Liver (tissue), 8 donors: ENCODE measurements at regions not wholly inside any gene's neighbourhood (a gene's known extent, or its start where the extent isn't known, plus 50 kb on each side); places are given as distances from the start of the nearest gene placed in this dataset.

Experiments used
- DNase-seq: peaks from one replicate; pipeline ENCODE4 v3.0.0-alpha.2; 2017; ENCODE audit warnings: low spot score
- H3K27ac ChIP-seq, 2 donors: one replicate each; pipeline ENCODE4 v1.7.0; 2013; ENCODE audit warnings: inconsistent platforms in 2 of 2, low read length in 2 of 2, control low read depth in 1 of 2, low read depth in 1 of 2, mild to moderate bottlenecking in 1 of 2
- H3K27me3 ChIP-seq, 4 donors: one replicate each; pipeline versions ENCODE4 v1.6.1 to v1.7.0; 2013; ENCODE audit warnings: low read length in 3 of 4, inconsistent platforms in 1 of 4, mild to moderate bottlenecking in 1 of 4, moderate library complexity in 1 of 4; ENCODE audit not compliant: control insufficient read depth in 4 of 4, insufficient read depth in 4 of 4
- H3K36me3 ChIP-seq, 4 donors: one replicate each; pipeline versions ENCODE4 v1.6.1 to v1.7.0; 2013; ENCODE audit warnings: low read length in 3 of 4, mild to moderate bottlenecking in 3 of 4, low read depth in 1 of 4, moderate library complexity in 1 of 4; ENCODE audit not compliant: control insufficient read depth in 4 of 4, insufficient read depth in 3 of 4
- H3K4me1 ChIP-seq, 4 donors: one replicate each; pipeline versions ENCODE4 v1.6.1 to v1.7.0; 2013; ENCODE audit warnings: low read length in 3 of 4, mild to moderate bottlenecking in 3 of 4, moderate library complexity in 1 of 4; ENCODE audit not compliant: control insufficient read depth in 4 of 4, insufficient read depth in 4 of 4
- H3K4me3 ChIP-seq, 3 donors: one replicate each; pipeline versions ENCODE4 v1.6.1 to v1.7.0; 2013; ENCODE audit warnings: low read length in 3 of 3, control low read depth in 1 of 3, low read depth in 1 of 3, mild to moderate bottlenecking in 1 of 3
- H3K9ac ChIP-seq, 2 donors: one replicate each; pipeline ENCODE4 v1.7.0; 2013; ENCODE audit warnings: low read length in 2 of 2, mild to moderate bottlenecking in 2 of 2, moderate library complexity in 2 of 2, control low read depth in 1 of 2, low read depth in 1 of 2
- H3K9me3 ChIP-seq, 4 donors: one replicate each; pipeline versions ENCODE4 v1.6.1 to v1.7.0; 2013; ENCODE audit warnings: low read length in 3 of 4; ENCODE audit not compliant: control insufficient read depth in 4 of 4
- ATF3 ChIP-seq: IDR thresholded peaks from 2 replicates; pipeline ENCODE4 v1.6.1; 2016; ENCODE audit warnings: antibody characterized with exemption
- CTCF ChIP-seq: fragments of 150-350 bp; IDR thresholded peaks from 2 replicates; pipeline ENCODE4 v1.5.1; 2017; ENCODE audit warnings: improper control_type of control experiment, low read depth, low read length; ENCODE audit not compliant: missing input control
- EGR1 ChIP-seq, 2 donors: IDR thresholded peaks; 2 replicates each; pipeline ENCODE4 v1.6.1; 2016 to 2018; ENCODE audit warnings: antibody characterized with exemption in 2 of 2, low read depth in 2 of 2
- FOXA2 ChIP-seq: IDR thresholded peaks from 2 replicates; pipeline ENCODE4 v1.6.1; 2016; ENCODE audit warnings: antibody characterized with exemption
- GABPA ChIP-seq, 2 donors: IDR thresholded peaks in 1 of 2; conservative IDR thresholded peaks in 1 of 2; 2 replicates each; pipeline ENCODE4 v1.6.1; 2016; ENCODE audit warnings: antibody characterized with exemption in 2 of 2, mild to moderate bottlenecking in 1 of 2, moderate library complexity in 1 of 2
- HNF4A ChIP-seq, 2 donors: conservative IDR thresholded peaks; 2 replicates each; pipeline ENCODE4 v1.6.1; 2016; ENCODE audit warnings: antibody characterized with exemption in 2 of 2, mild to moderate bottlenecking in 2 of 2
- HNF4G ChIP-seq: IDR thresholded peaks from 2 replicates; pipeline ENCODE4 v1.6.1; 2016; ENCODE audit warnings: antibody characterized with exemption
- JUND ChIP-seq, 2 donors: IDR thresholded peaks; 2 replicates each; pipeline ENCODE4 v1.6.1; 2016; ENCODE audit warnings: antibody characterized with exemption in 2 of 2
- RAD21 ChIP-seq, 2 donors: IDR thresholded peaks; 2 replicates each; pipeline ENCODE4 v1.6.1; 2016; ENCODE audit warnings: antibody characterized with exemption in 2 of 2, mild to moderate bottlenecking in 2 of 2
- RXRA ChIP-seq, 2 donors: IDR thresholded peaks; 2 replicates each; pipeline ENCODE4 v1.6.1; 2017 to 2018; ENCODE audit warnings: antibody characterized with exemption in 2 of 2, mild to moderate bottlenecking in 1 of 2
- YY1 ChIP-seq: IDR thresholded peaks from 2 replicates; pipeline ENCODE4 v1.6.1; 2016; ENCODE audit warnings: antibody characterized with exemption, mild to moderate bottlenecking
- ZBTB33 ChIP-seq: IDR thresholded peaks from 2 replicates; pipeline ENCODE4 v1.6.1; 2016; ENCODE audit warnings: antibody characterized with exemption
- WGBS: extraction: QIAGEN DNeasy Blood & Tissue Kit; methylation state at CpG from one replicate; pipeline ENCODE4 v1.1.7; 2013; 5-methylcytosine and 5-hydroxymethylcytosine counted together
- donor health status: healthy.
- donor health status: healthy.
- donor health status: healthy.
- donor health status: healthy.
- donor health status: healthy.

- Histone ChIP-seq H3K36me3 (no peaks in the 10 kb centered on the region), H3K27ac (no peak overlapping the region), H3K27me3 (no peaks in the 10 kb centered on the region), H3K9me3 (no peaks in the 10 kb centered on the region), H3K4me1 (peaks cover 0 to 12% (median 4%) of the 10 kb centered on the region in 4 donors), H3K4me3 (no peak overlapping the region), H3K9ac (no peak overlapping the region)
- DNase-seq = no peak
- 80% methylated on average over 3 of the region's 3 CpGs for WGBS
- TF ChIP-seq JUND (IDR thresholded peaks at IDR 0.05) = no peak
- TF ChIP-seq ATF3 = no peak
Measured at GRCh38 chr6:100172322-100172713, 178.3 kb upstream of the MCHR2 start.

GRCh38 chr6:100171533-100172321 is 177.7 kb upstream of the MCHR2 start:
- Histone ChIP-seq H3K4me1 (peaks cover 0 to 11% (median 3%) of the 10 kb centered on the region in 4 donors), H3K27me3 (no peaks in the 10 kb centered on the region), H3K9ac (no peak overlapping the region), H3K9me3 (no peaks in the 10 kb centered on the region), H3K36me3 (no peaks in the 10 kb centered on the region), H3K4me3 (no peak overlapping the region), H3K27ac (no peak overlapping the region)
- DNase-seq = no peak
- TF ChIP-seq HNF4A (conservative IDR thresholded peaks at IDR 0.05) (no peak), FOXA2 (no peak), GABPA (IDR thresholded peaks at IDR 0.05 in 1 of 2, conservative IDR thresholded peaks at IDR 0.05 in 1 of 2) (no peak), RXRA (IDR thresholded peaks at IDR 0.05) (no peak), CTCF (no peak), EGR1 (IDR thresholded peaks at IDR 0.05; ENCODE audit: low read depth in 2 of 2) (no peak), JUND (IDR thresholded peaks at IDR 0.05) (no peak), YY1 (no peak), RAD21 (IDR thresholded peaks at IDR 0.05) (no peak), ATF3 (no peak), ZBTB33 (no peak)
- WGBS = 65% methylated on average over 4 of the region's 4 CpGs

- Histone ChIP-seq H3K27me3 (no peaks in the 10 kb centered on the region), H3K4me1 (no peaks in the 10 kb centered on the region), H3K27ac (no peak overlapping the region), H3K9ac (no peak overlapping the region), H3K4me3 (no peak overlapping the region), H3K36me3 (no peaks in the 10 kb centered on the region), H3K9me3 (no peaks in the 10 kb centered on the region)
- TF ChIP-seq CTCF = no peak
- TF ChIP-seq FOXA2 = no peak
- TF ChIP-seq EGR1 (IDR thresholded peaks at IDR 0.05; ENCODE audit: low read depth in 2 of 2) = no peak
- TF ChIP-seq HNF4G = no peak
- 47% methylated on average over 3 of the region's 3 CpGs for WGBS
- DNase-seq = no peak
Measured at GRCh38 chr6:100168148-100168547, 174.1 kb upstream of the MCHR2 start.
